ENCODE measurements at regions not wholly inside any gene's neighbourhood (a gene's known extent, or its start where the extent isn't known, plus 50 kb on each side); places are given as distances from the start of the nearest gene placed in this dataset.
"Not testable (repeated sequence)": the region's sequence is repeated elsewhere in the genome, so short reads cannot be mapped to it uniquely, and the experiment has no call there.

DNA sequence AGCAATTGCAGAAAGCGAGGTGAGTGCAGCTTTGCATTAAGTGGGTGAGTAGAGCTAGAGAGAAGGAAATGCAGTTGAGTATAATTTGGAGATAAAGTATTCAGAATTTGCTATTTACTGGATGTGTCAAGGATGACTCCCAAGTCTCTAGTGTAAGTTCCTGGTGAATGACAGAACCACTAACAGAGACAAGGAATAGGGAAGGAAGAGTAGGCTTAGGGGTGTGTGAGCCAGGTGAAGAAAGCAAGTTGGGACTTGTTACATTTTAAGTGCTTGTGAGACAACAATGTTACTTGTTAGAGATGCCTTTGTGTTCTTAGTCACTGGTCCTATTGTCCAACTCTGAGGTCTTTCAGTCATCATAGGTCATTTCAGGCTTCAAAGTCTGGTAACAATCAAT, 70.8 kb downstream of the TBC1D26 start:
- CTCF ChIA-PET; H3K9me3 Mint-ChIP-seq (ENCODE audit: low read depth); H3K4me3 Mint-ChIP-seq; H3K4me1 Mint-ChIP-seq; H3K36me3 Mint-ChIP-seq; H3K27ac Mint-ChIP-seq; H3K27me3 Mint-ChIP-seq; DNase-seq; ATAC-seq: not testable (repeated sequence)

- CTCF ChIA-PET; H3K27me3 Mint-ChIP-seq; H3K27ac Mint-ChIP-seq; DNase-seq; H3K4me3 Mint-ChIP-seq; H3K4me1 Mint-ChIP-seq; H3K9me3 Mint-ChIP-seq (ENCODE audit: low read depth); ATAC-seq; H3K36me3 Mint-ChIP-seq: not testable (repeated sequence)
Observed at GRCh38 chr17:15806825-15807224, 74.7 kb downstream of the TBC1D26 start.

- H3K4me3 Mint-ChIP-seq; H3K9me3 Mint-ChIP-seq (ENCODE audit: low read depth); H3K36me3 Mint-ChIP-seq; H3K27me3 Mint-ChIP-seq; CTCF ChIA-PET; H3K4me1 Mint-ChIP-seq; ATAC-seq; H3K27ac Mint-ChIP-seq; DNase-seq: not testable (repeated sequence)
Observed at GRCh38 chr17:15813388-15813787, 81.3 kb downstream of the TBC1D26 start.

GRCh38 chr17:15814003-15814402, 81.9 kb downstream of the TBC1D26 start:
- H3K36me3 Mint-ChIP-seq; CTCF ChIA-PET; ATAC-seq; H3K9me3 Mint-ChIP-seq (ENCODE audit: low read depth); DNase-seq; H3K4me3 Mint-ChIP-seq; H3K4me1 Mint-ChIP-seq; H3K27ac Mint-ChIP-seq; H3K27me3 Mint-ChIP-seq: not testable (repeated sequence)

DNA sequence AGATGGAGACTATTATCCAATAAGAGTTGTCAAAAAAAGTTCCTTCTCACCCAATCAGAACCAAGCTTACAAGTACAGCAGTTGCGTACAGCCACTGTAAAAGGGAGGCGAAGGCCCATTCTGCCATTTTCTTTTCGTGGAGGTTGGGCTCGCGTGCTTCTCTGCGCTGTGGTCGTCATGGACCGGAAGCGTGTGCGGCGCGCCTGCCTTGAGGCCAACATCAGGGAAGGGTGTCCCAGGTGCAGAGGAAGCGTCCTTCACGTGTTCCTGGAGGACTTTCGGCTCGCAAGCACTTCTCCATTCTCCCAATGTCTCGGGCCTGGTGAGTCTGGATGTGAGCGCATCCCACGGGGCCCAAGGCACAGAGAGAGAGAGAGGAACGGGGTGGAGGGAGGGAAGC, 85.8 kb downstream of the TBC1D26 start:
- DNase-seq; H3K9me3 Mint-ChIP-seq (ENCODE audit: low read depth); H3K4me3 Mint-ChIP-seq; ATAC-seq; H3K27me3 Mint-ChIP-seq; H3K4me1 Mint-ChIP-seq; H3K27ac Mint-ChIP-seq; CTCF ChIA-PET; H3K36me3 Mint-ChIP-seq: not testable (repeated sequence)

GRCh38 chr17:15822280-15822679, 90.2 kb downstream of the TBC1D26 start:
- H3K27ac Mint-ChIP-seq; CTCF ChIA-PET; H3K27me3 Mint-ChIP-seq; DNase-seq; H3K36me3 Mint-ChIP-seq; ATAC-seq; H3K4me1 Mint-ChIP-seq; H3K9me3 Mint-ChIP-seq (ENCODE audit: low read depth); H3K4me3 Mint-ChIP-seq: not testable (repeated sequence)

- CTCF ChIA-PET = interaction anchor here (1.1 to 4.6 kb wide), 2 partner anchors 117 to 169 kb away, joined by 3 to 29 read pairs; partner anchors contain the start of genes TTC19 and ZSWIM7
- not testable (repeated sequence) for H3K27ac Mint-ChIP-seq; H3K4me3 Mint-ChIP-seq; H3K9me3 Mint-ChIP-seq (ENCODE audit: low read depth); H3K36me3 Mint-ChIP-seq
- ATAC-seq = peak; percentile 83
- H3K4me1 Mint-ChIP-seq = peaks cover 35% of the 10 kb centered on the region
- peak; percentile 83 for DNase-seq
- H3K27me3 Mint-ChIP-seq = peaks cover 29% of the 10 kb centered on the region
Observed at GRCh38 chr17:15828727-15829314, 96.7 kb downstream of the TBC1D26 start.

- Mint-ChIP-seq H3K4me1 (peaks cover 38% of the 10 kb centered on the region), H3K27me3 (peaks cover 25% of the 10 kb centered on the region)
- not testable (repeated sequence) for DNase-seq; H3K9me3 Mint-ChIP-seq (ENCODE audit: low read depth); H3K27ac Mint-ChIP-seq; H3K36me3 Mint-ChIP-seq; ATAC-seq; H3K4me3 Mint-ChIP-seq
- CTCF ChIA-PET = interaction anchor here (4.6 kb wide), 1 partner anchor 168 kb away, joined by 29 read pairs; the partner anchor contains the start of genes TTC19 and ZSWIM7
Observed at GRCh38 chr17:15830221-15830620, 98.1 kb downstream of the TBC1D26 start.

- not testable (repeated sequence) for H3K36me3 Mint-ChIP-seq; H3K9me3 Mint-ChIP-seq (ENCODE audit: low read depth); H3K4me3 Mint-ChIP-seq
- peaks cover 42% of the 10 kb centered on the region for H3K4me1 Mint-ChIP-seq
- H3K27me3 Mint-ChIP-seq = peaks cover 25% of the 10 kb centered on the region
- CTCF ChIA-PET = interaction anchor here (4.6 kb wide), 1 partner anchor 167 kb away, joined by 29 read pairs; the partner anchor contains the start of genes TTC19 and ZSWIM7
- H3K27ac Mint-ChIP-seq = peak overlapping the region; percentile 30
- DNase-seq = peak; percentile 67
- ATAC-seq = peak; percentile 68
Observed at GRCh38 chr17:15831182-15831581, 99.1 kb downstream of the TBC1D26 start.

DNA sequence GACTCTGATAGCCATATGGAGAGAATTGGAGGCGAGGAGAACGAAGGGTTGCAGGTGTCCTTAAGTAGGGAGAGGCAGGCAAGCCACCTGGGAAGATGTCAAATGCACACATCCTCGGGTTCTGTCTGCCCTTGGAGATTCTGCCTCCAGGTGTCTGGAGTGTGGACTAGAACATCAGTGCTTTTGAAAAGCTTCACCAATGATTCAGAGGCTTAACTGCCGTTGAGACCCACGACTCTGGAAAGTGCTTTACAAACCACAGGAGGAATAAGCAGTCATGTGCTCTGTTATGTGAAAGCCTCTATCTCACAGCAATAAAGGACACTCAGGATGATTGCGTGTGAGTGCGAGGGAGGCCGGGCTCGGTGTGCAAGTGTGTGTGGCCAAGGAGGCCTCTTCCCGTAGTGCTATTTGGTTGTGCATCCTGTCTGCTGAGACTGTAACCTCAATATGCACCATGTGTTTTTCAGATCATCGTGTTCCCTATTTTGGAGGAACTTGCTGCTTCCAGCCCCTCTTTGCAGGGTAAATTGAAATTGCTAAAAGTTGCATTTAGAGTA, 100.9 kb downstream of the TBC1D26 start:
- H3K36me3 Mint-ChIP-seq; CTCF ChIA-PET; H3K4me3 Mint-ChIP-seq; H3K9me3 Mint-ChIP-seq (ENCODE audit: low read depth): not testable (repeated sequence)
- H3K27ac Mint-ChIP-seq = peak overlapping the region; percentile 83
- peaks cover 25% of the 10 kb centered on the region for H3K27me3 Mint-ChIP-seq
- DNase-seq = peak; percentile 58
- H3K4me1 Mint-ChIP-seq = peaks cover 42% of the 10 kb centered on the region
- peak; percentile 48 for ATAC-seq

- H3K9me3 Mint-ChIP-seq (ENCODE audit: low read depth); H3K36me3 Mint-ChIP-seq; CTCF ChIA-PET; DNase-seq; ATAC-seq; H3K4me3 Mint-ChIP-seq: not testable (repeated sequence)
- H3K27me3 Mint-ChIP-seq = peaks cover 22% of the 10 kb centered on the region
- H3K4me1 Mint-ChIP-seq = peaks cover 39% of the 10 kb centered on the region
- H3K27ac Mint-ChIP-seq = peak overlapping the region; percentile 55
Observed at GRCh38 chr17:15833890-15834289, 101.8 kb downstream of the TBC1D26 start.

DNA sequence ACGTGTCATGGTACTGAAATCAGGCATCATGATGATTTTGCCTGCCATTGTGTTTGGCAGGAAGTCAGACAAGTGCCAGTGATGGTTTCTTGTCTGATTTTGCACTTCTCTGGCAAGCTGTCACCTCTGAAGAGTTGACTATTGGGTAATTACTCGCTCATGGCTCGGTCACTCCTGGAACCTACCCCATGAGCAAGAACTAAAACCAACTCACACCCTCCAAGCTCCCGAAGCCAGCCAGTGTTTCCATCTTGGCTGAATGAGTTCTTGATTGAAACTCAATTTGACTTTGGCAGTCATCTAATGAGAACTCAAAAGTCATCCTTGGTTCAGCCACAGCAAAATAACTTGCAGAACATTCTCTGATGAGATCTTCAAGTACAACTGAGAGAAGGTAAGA, 103.4 kb downstream of the TBC1D26 start:
- DNase-seq; H3K27me3 Mint-ChIP-seq; ATAC-seq; CTCF ChIA-PET; H3K4me3 Mint-ChIP-seq; H3K36me3 Mint-ChIP-seq; H3K9me3 Mint-ChIP-seq (ENCODE audit: low read depth); H3K27ac Mint-ChIP-seq: not testable (repeated sequence)
- H3K4me1 Mint-ChIP-seq = peaks cover 30% of the 10 kb centered on the region

GRCh38 chr17:15836249-15836982, 104.3 kb downstream of the TBC1D26 start:
- H3K4me3 Mint-ChIP-seq; H3K36me3 Mint-ChIP-seq; ATAC-seq; DNase-seq; CTCF ChIA-PET; H3K9me3 Mint-ChIP-seq (ENCODE audit: low read depth); H3K27ac Mint-ChIP-seq; H3K27me3 Mint-ChIP-seq: not testable (repeated sequence)
- peaks cover 24% of the 10 kb centered on the region for H3K4me1 Mint-ChIP-seq

DNA sequence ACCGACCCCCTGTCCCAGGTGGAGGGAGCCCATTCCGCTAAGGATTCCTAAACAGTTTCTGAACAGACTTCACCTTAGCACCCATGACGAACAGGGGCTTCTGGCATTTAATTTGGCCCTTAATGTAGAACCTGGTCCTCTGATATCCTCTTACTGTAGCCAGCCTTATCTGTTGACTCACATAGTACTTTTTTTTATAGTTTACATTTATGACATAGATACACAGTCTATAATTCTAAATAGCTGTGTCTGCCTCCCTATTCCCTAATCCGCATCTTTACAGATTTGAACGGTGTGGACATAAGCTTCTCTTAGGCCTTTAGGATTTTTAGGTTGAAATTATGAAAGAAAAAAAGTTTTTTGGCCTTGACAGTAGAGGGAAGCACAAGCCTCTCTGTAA, 104.9 kb downstream of the TBC1D26 start:
- H3K36me3 Mint-ChIP-seq; H3K9me3 Mint-ChIP-seq (ENCODE audit: low read depth); ATAC-seq; H3K27me3 Mint-ChIP-seq; H3K4me3 Mint-ChIP-seq; H3K27ac Mint-ChIP-seq; DNase-seq; CTCF ChIA-PET: not testable (repeated sequence)
- peaks cover 19% of the 10 kb centered on the region for H3K4me1 Mint-ChIP-seq
